ENCODE measurements at regions not wholly inside any gene's neighbourhood (a gene's known extent, or its start where the extent isn't known, plus 50 kb on each side); places are given as distances from the start of the nearest gene placed in this dataset.

- no peak overlapping the region for H3K27ac Mint-ChIP-seq (ENCODE audit: low read depth, unreplicated experiment)
- no peaks in the 10 kb centered on the region for H3K9me3 Mint-ChIP-seq (ENCODE audit: unreplicated experiment)
- no peaks in the 10 kb centered on the region for H3K27me3 Mint-ChIP-seq (ENCODE audit: insufficient read depth, unreplicated experiment)
- H3K36me3 Mint-ChIP-seq (ENCODE audit: insufficient read depth, unreplicated experiment) = no peaks in the 10 kb centered on the region
- POLR2A ChIA-PET = interaction anchor here (0.6 kb wide), 1 partner anchor 1300 kb away, joined by 3 read pairs; no protein-coding TSS in a partner anchor
- no peak overlapping the region for H3K4me3 Mint-ChIP-seq (ENCODE audit: unreplicated experiment)
- DNase-seq (ENCODE audit: unreplicated experiment) = no peak
- CTCF ChIA-PET = no interaction called here
- intact Hi-C loops (cut with micrococcal nuclease) = no loop called here
- H3K4me1 Mint-ChIP-seq (ENCODE audit: insufficient read depth, unreplicated experiment) = peaks cover under 1% of the 10 kb centered on the region
- BruUV-seq (replicated peaks) = no TSS peak
- TF ChIP-seq CTCF (IDR thresholded peaks at IDR 0.05; ENCODE audit: unreplicated experiment) = no peak
These were observed 257.3 kb downstream of the QKI start for GRCh38 chr6:163671791-163672190.

GRCh38 chr6:163671355-163671754 lies 256.8 kb downstream of the QKI start:
- no peak overlapping the region for H3K4me3 Mint-ChIP-seq (ENCODE audit: unreplicated experiment)
- H3K27me3 Mint-ChIP-seq (ENCODE audit: insufficient read depth, unreplicated experiment) = no peaks in the 10 kb centered on the region
- H3K27ac Mint-ChIP-seq (ENCODE audit: low read depth, unreplicated experiment) = no peak overlapping the region
- TF ChIP-seq CTCF (IDR thresholded peaks at IDR 0.05; ENCODE audit: unreplicated experiment) = no peak
- ChIA-PET POLR2A (interaction anchor here (0.6 kb wide), 1 partner anchor 1300 kb away, joined by 3 read pairs; no protein-coding TSS in a partner anchor), CTCF (no interaction called here)
- no peaks in the 10 kb centered on the region for H3K36me3 Mint-ChIP-seq (ENCODE audit: insufficient read depth, unreplicated experiment)
- no peaks in the 10 kb centered on the region for H3K4me1 Mint-ChIP-seq (ENCODE audit: insufficient read depth, unreplicated experiment)
- no peaks in the 10 kb centered on the region for H3K9me3 Mint-ChIP-seq (ENCODE audit: unreplicated experiment)
- DNase-seq (ENCODE audit: unreplicated experiment) = no peak
- no TSS peak for BruUV-seq (replicated peaks)
- intact Hi-C loops (cut with micrococcal nuclease) = no loop called here

GRCh38 chr6:163670336-163670735 lies 255.8 kb downstream of the QKI start:
- no peak overlapping the region for H3K4me3 Mint-ChIP-seq (ENCODE audit: unreplicated experiment)
- no peaks in the 10 kb centered on the region for H3K9me3 Mint-ChIP-seq (ENCODE audit: unreplicated experiment)
- no peaks in the 10 kb centered on the region for H3K36me3 Mint-ChIP-seq (ENCODE audit: insufficient read depth, unreplicated experiment)
- no peak overlapping the region for H3K27ac Mint-ChIP-seq (ENCODE audit: low read depth, unreplicated experiment)
- no peaks in the 10 kb centered on the region for H3K27me3 Mint-ChIP-seq (ENCODE audit: insufficient read depth, unreplicated experiment)
- H3K4me1 Mint-ChIP-seq (ENCODE audit: insufficient read depth, unreplicated experiment) = no peaks in the 10 kb centered on the region
- no TSS peak for BruUV-seq (replicated peaks)
- no peak for DNase-seq (ENCODE audit: unreplicated experiment)
- intact Hi-C loops (cut with micrococcal nuclease) = no loop called here
- no peak for TF ChIP-seq CTCF (IDR thresholded peaks at IDR 0.05; ENCODE audit: unreplicated experiment)
- CTCF ChIA-PET = interaction anchor here (1.1 kb wide), 1 partner anchor 36 kb away, joined by 4 read pairs; no protein-coding TSS in a partner anchor
- POLR2A ChIA-PET = no interaction called here

- Mint-ChIP-seq H3K9me3 (ENCODE audit: unreplicated experiment) (no peaks in the 10 kb centered on the region), H3K27me3 (ENCODE audit: insufficient read depth, unreplicated experiment) (no peaks in the 10 kb centered on the region), H3K36me3 (ENCODE audit: insufficient read depth, unreplicated experiment) (no peaks in the 10 kb centered on the region), H3K4me3 (ENCODE audit: unreplicated experiment) (no peak overlapping the region), H3K27ac (ENCODE audit: low read depth, unreplicated experiment) (no peak overlapping the region), H3K4me1 (ENCODE audit: insufficient read depth, unreplicated experiment) (no peaks in the 10 kb centered on the region)
- intact Hi-C loops (cut with micrococcal nuclease) = no loop called here
- no TSS peak for BruUV-seq (replicated peaks)
- ChIA-PET POLR2A (no interaction called here), CTCF (interaction anchor here (0.6 kb wide), 1 partner anchor 43 kb away, joined by 3 read pairs; no protein-coding TSS in a partner anchor)
- TF ChIP-seq CTCF (IDR thresholded peaks at IDR 0.05; ENCODE audit: unreplicated experiment) = no peak
- no peak for DNase-seq (ENCODE audit: unreplicated experiment)
These were observed 253.5 kb downstream of the QKI start for GRCh38 chr6:163668061-163668426.
